GM19395 (cell line): ENCODE measurements at regions not wholly inside any gene's neighbourhood (a gene's known extent, or its start where the extent isn't known, plus 50 kb on each side); places are given as distances from the start of the nearest gene placed in this dataset.

Source experiments
- ATAC-seq: cut with Tn5 transposase; IDR thresholded peaks from one replicate; pipeline ENCODE4 v1.9.1; 2021; ENCODE audit warnings: mild to moderate bottlenecking, moderate library complexity; ENCODE audit not compliant: unreplicated experiment

- no peak for ATAC-seq
Measured at GRCh38 chr2:207235621-207236020, 69.9 kb upstream of the KLF7 start.

DNA sequence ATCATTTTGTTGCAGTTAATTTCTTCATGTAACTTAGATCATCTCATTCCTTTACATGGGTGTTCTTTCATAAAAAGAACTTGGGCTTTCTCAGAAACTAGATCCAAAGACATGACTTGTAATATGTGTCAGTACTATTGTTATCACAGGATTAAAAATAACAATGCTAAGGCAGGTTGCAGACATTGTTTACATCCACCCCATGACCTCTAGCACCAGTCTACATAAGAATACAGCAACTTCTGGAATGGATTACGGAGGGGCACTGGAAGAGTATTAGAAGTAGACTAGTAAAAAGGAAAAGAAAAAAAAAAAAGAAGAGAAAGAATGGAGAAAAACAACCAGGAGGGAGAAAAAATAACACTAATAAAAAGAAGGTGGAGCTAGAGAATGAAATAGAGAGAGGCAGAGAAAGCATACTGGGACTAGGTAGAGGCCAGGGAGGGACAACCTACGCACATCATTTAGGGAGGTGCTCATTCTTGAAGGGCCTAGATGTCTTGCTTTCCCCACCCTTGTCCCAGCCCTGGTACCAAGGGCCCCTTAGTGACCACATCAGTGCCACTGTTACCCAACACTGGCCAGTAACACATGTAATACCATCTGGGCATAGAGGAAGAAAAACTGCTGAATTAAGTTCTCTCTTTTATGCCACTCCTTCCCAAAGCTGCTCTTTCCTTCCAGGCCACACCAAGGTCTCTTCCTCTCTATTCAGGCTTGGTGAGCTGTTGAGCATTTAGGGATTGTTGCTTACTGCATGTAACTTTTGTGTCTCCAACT lies 70.6 kb upstream of the KLF7 start:
- ATAC-seq, result no peak

DNA sequence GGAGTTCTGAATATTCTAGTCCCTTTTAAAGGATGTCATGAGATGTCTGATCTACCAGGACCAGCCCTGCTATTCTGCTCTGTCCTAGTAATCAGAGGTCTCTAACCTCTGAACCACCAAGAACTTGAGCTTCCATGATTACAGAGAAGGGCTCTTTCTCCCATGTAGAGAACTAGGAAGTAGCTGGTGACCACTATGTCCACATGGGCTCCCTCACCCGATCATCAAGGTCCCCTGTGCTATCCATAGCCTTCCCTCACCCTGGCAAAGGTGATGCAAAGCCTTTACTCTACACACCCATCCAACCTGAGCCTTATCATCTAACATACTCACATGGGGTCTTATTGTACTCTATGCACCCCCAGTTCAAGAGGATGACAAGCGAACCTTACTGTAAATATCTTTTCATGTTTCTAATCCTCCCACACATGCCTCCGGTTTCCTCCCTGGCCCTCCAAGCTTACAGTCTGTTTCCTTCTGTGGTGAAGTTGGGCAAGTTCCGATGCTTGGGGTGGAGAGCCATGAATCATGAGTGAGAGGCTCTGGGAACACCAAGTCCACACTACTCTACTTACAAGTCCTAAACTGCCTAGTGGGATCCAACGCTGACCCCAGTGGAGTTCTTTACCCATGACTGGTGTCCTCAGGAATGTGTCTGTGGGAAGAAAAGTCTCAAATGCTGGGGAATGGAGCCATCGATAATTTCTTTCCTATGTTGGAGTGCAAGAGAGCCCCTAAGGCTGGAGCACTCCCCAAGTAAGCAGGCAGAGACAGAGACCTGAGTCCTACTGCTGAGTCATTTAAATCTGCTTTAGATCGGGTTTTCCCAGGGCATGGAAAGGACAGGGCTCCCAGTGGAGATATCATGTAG lies 73.3 kb upstream of the KLF7 start:
- ATAC-seq, result no peak

DNA sequence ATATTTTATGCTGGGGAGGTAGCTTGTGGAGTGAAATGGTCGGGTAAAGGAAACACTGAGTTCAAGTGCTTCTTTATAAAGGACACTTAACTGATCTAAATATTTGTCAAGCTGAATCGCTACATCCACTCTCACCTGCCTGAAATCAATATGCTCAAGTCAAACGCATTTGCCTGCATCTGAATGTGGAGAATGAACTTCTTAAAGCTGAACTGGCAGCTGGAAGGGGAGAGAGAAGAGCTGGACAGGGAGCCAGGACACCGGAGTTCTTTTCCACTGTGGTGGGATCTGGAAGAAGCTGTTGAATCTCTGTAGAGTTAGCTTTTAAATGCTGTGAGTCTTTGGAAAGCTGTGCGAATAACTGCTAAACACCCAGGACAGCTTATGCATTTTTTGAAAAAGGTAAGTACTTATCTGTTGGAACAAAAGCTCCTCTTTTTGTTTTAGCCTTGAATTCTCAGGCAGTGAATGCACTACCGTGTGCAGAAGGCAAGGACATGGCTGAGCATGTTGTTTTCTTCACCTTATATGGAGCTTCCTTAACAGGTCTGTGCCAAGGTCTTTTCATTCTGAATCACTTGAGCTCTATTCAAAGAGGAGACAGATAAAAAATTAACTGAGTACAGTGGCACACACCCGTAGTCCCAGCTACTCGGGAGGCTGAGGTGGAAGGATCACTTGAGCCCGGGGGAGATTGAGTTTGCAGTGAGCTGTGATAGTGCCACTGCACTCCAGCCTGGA lies 74.2 kb upstream of the KLF7 start:
- no peak for ATAC-seq

GRCh38 chr2:207240649-207241048 lies 74.9 kb upstream of the KLF7 start:
- ATAC-seq, result no peak

GRCh38 chr2:207241198-207241597 lies 75.5 kb upstream of the KLF7 start:
- ATAC-seq, result no peak

- ATAC-seq, result no peak
Measured at GRCh38 chr2:207243601-207244000, 77.9 kb upstream of the KLF7 start.

GRCh38 chr2:207244971-207245925 lies 79.5 kb upstream of the KLF7 start:
- ATAC-seq, result no peak

GRCh38 chr2:207248702-207249377 lies 83.1 kb upstream of the KLF7 start:
- no peak for ATAC-seq

- ATAC-seq, result no peak
Measured at GRCh38 chr2:207251022-207251421, 85.3 kb upstream of the KLF7 start.

- ATAC-seq, result no peak
Measured at GRCh38 chr2:207251573-207252192, 85.9 kb upstream of the KLF7 start.

DNA sequence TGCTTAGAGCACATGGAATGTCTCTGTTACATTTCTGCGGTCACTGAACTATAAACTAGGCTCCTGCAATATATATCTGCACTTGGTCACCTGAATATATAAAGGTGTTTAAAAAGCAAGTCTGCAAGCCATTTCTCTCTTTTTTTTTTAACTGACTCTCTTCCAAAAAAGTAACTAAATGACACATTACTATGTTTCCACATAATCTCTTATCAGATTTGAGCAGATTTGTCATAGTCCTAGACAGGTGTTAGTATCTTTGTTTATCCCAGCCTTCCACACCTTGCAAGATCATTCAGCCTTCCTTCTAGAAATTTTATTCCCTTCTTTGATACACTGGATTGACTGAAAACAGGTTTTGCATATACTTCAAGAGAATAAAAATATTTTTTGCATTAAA lies 86.7 kb upstream of the KLF7 start:
- no peak for ATAC-seq

- no peak for ATAC-seq
Measured at GRCh38 chr2:207252979-207253645, 87.4 kb upstream of the KLF7 start.

- ATAC-seq, result no peak
Measured at GRCh38 chr2:207253666-207254345, 88.1 kb upstream of the KLF7 start.

- no peak for ATAC-seq
Measured at GRCh38 chr2:207254591-207255464, 89.1 kb upstream of the KLF7 start.

- no peak for ATAC-seq
Measured at GRCh38 chr2:207255565-207256470, 90.1 kb upstream of the KLF7 start.
